ENCODE measurements at regions not wholly inside any gene's neighbourhood (a gene's known extent, or its start where the extent isn't known, plus 50 kb on each side); places are given as distances from the start of the nearest gene placed in this dataset.

GRCh38 chr2:6211236-6211635 is 519.1 kb downstream of the SOX11 start:
- Histone ChIP-seq H3K56ac (ENCODE audit: insufficient read length, low read depth, low read length) (no peak overlapping the region), H2BK20ac (ENCODE audit: low read depth, low read length, poor library complexity, severe bottlenecking) (no peak overlapping the region), H4K8ac (replicated peaks; ENCODE audit: insufficient read length, low read depth, low read length) (no peak overlapping the region), H4K20me1 (ENCODE audit: control insufficient read depth, insufficient read depth, insufficient read length) (no peaks in the 10 kb centered on the region), H2AK5ac (ENCODE audit: insufficient read length, low read length) (no peak overlapping the region), H2BK15ac (ENCODE audit: low read depth, low read length) (no peak overlapping the region), H3K9ac (ENCODE audit: extremely low read depth, insufficient read length, low read length) (no peak overlapping the region), H3K27me3 (ENCODE audit: insufficient read depth, low read length) (no peaks in the 10 kb centered on the region), H2BK5ac (ENCODE audit: insufficient read length, low read length) (no peak overlapping the region), H3K79me2 (ENCODE audit: insufficient read depth, low read length) (no peaks in the 10 kb centered on the region), H3K23ac (ENCODE audit: insufficient read length, low read depth, low read length) (no peak overlapping the region), H4K5ac (ENCODE audit: insufficient read length, low read depth, low read length) (no peak overlapping the region), H3K18ac (ENCODE audit: insufficient read length, low read depth, low read length) (no peak overlapping the region), H4K91ac (ENCODE audit: insufficient read length, low read depth, low read length) (no peak overlapping the region), H3K23me2 (ENCODE audit: insufficient read length, low read depth, low read length, poor library complexity, severe bottlenecking) (no peaks in the 10 kb centered on the region), H3K27ac (ENCODE audit: insufficient read length, low read depth, low read length) (no peak overlapping the region), H2BK12ac (ENCODE audit: insufficient read length, low read depth, low read length) (no peak overlapping the region), H3K4me2 (ENCODE audit: insufficient read depth, insufficient read length, low read length) (no peak overlapping the region), H3K4me1 (ENCODE audit: insufficient read depth, low read length) (no peaks in the 10 kb centered on the region), H2AFZ (ENCODE audit: low read length) (no peak overlapping the region), H2BK120ac (ENCODE audit: low read depth, low read length, poor library complexity, severe bottlenecking) (no peak overlapping the region), H3K4ac (ENCODE audit: low read depth, low read length) (no peak overlapping the region), H3K9me3 (ENCODE audit: control insufficient read depth, low read depth, low read length) (no peaks in the 10 kb centered on the region), H3K79me1 (ENCODE audit: insufficient read depth, low read depth, low read length, poor library complexity, severe bottlenecking) (no peaks in the 10 kb centered on the region), H3T11ph (ENCODE audit: low read length) (no peak overlapping the region), H3K14ac (ENCODE audit: insufficient read depth, low read length) (no peak overlapping the region)
- H3K36me3 Mint-ChIP-seq (ENCODE audit: insufficient read depth in 1 of 3, low read depth in 3 of 3), result no peaks in the 10 kb centered on the region; a peak in 2 of 7 replicates
- H3K27ac Mint-ChIP-seq, result no peak overlapping the region; a peak in 1 of 7 replicates
- no CpG with 5 or more reads among the region's 1 CpG for WGBS (ENCODE audit: extremely low coverage, insufficient read length, low lambda C conversion rate)
- no peak for DNase-seq
- H3K4me1 Mint-ChIP-seq, result no peaks in the 10 kb centered on the region; a peak in 1 of 4 replicates
- no peak for TF ChIP-seq CTCF (conservative IDR thresholded peaks at IDR 0.05)
- H3K4me3 Mint-ChIP-seq, result no peak overlapping the region
- H3K27me3 Mint-ChIP-seq (ENCODE audit: low read depth), result no peaks in the 10 kb centered on the region; the same call in 1 of the 2 replicates
- no peaks in the 10 kb centered on the region; a peak in 1 of 5 replicates for H3K9me3 Mint-ChIP-seq

All from H9 (cell line).